Parathyroid adenoma (tissue), 2 donors: ENCODE measurements at regions not wholly inside any gene's neighbourhood (a gene's known extent, or its start where the extent isn't known, plus 50 kb on each side); places are given as distances from the start of the nearest gene placed in this dataset.

Experiments
- H2AFZ ChIP-seq: fragments of 300-600 bp; sonication (generic); one replicate; pipeline ENCODE4 v1.7.0; 2017; ENCODE audit warnings: antibody characterized with exemption, mild to moderate bottlenecking
- H3K27ac ChIP-seq: fragments of 300-600 bp; sonication (generic); one replicate; pipeline ENCODE4 v1.7.0; 2017
- H3K27me3 ChIP-seq: fragments of 300-600 bp; sonication (generic); one replicate; pipeline ENCODE4 v1.7.0; 2017; ENCODE audit warnings: low read length; ENCODE audit not compliant: control insufficient read depth, insufficient read depth
- H3K36me3 ChIP-seq: fragments of 300-600 bp; sonication (generic); one replicate; pipeline ENCODE4 v1.7.0; 2017; ENCODE audit warnings: low read length; ENCODE audit not compliant: control insufficient read depth, insufficient read depth
- H3K4me1 ChIP-seq: fragments of 300-600 bp; sonication (generic); one replicate; pipeline ENCODE4 v1.7.0; 2017; ENCODE audit warnings: control low read depth
- H3K4me2 ChIP-seq: fragments of 300-600 bp; sonication (generic); one replicate; pipeline ENCODE4 v1.7.0; 2017; ENCODE audit warnings: low read length
- H3K4me3 ChIP-seq: fragments of 300-600 bp; sonication (generic); one replicate; pipeline ENCODE4 v1.7.0; 2017; ENCODE audit warnings: low read depth, low read length
- H3K79me2 ChIP-seq: fragments of 300-600 bp; sonication (generic); one replicate; pipeline ENCODE4 v1.7.0; 2017; ENCODE audit warnings: control low read depth
- H3K9ac ChIP-seq: fragments of 300-600 bp; sonication (generic); one replicate; pipeline ENCODE4 v1.7.0; 2017; ENCODE audit warnings: mild to moderate bottlenecking
- H3K9me3 ChIP-seq: fragments of 300-600 bp; sonication (generic); one replicate; pipeline ENCODE4 v1.7.0; 2017; ENCODE audit warnings: low read length; ENCODE audit not compliant: control insufficient read depth
- CTCF ChIP-seq: fragments of 300-600 bp; sonication (generic); IDR thresholded peaks from one replicate; pipeline ENCODE4 v1.7.0; 2017; ENCODE audit warnings: antibody characterized with exemption, mild to moderate bottlenecking
- donor health status: primary hyperparathyroidism.

- no peak overlapping the region for H2AFZ ChIP-seq
- no peaks in the 10 kb centered on the region for H3K79me2 ChIP-seq
- no peak overlapping the region for H3K4me2 ChIP-seq
- no peak overlapping the region for H3K9ac ChIP-seq
- H3K27ac ChIP-seq: no peak overlapping the region
- no peaks in the 10 kb centered on the region for H3K9me3 ChIP-seq
- TF ChIP-seq CTCF: no peak
- no peaks in the 10 kb centered on the region for H3K27me3 ChIP-seq
- H3K36me3 ChIP-seq: no peaks in the 10 kb centered on the region
- no peaks in the 10 kb centered on the region for H3K4me1 ChIP-seq
- no peak overlapping the region for H3K4me3 ChIP-seq
Measured at GRCh38 chr10:3293581-3294431, 121.2 kb upstream of the PITRM1 start.

GRCh38 chr10:3292636-3293035 is 120.1 kb upstream of the PITRM1 start:
- TF ChIP-seq CTCF: no peak
- Histone ChIP-seq H3K4me2 (no peak overlapping the region), H3K9ac (no peak overlapping the region), H3K27ac (no peak overlapping the region), H2AFZ (no peak overlapping the region), H3K4me1 (no peaks in the 10 kb centered on the region), H3K36me3 (no peaks in the 10 kb centered on the region), H3K4me3 (no peak overlapping the region), H3K27me3 (no peaks in the 10 kb centered on the region), H3K79me2 (no peaks in the 10 kb centered on the region), H3K9me3 (no peaks in the 10 kb centered on the region)

GRCh38 chr10:3290550-3290949 is 118.0 kb upstream of the PITRM1 start:
- Histone ChIP-seq H3K27ac (no peak overlapping the region), H3K4me3 (no peak overlapping the region), H3K9ac (no peak overlapping the region), H3K4me2 (no peak overlapping the region), H3K79me2 (no peaks in the 10 kb centered on the region), H3K36me3 (no peaks in the 10 kb centered on the region), H3K4me1 (no peaks in the 10 kb centered on the region), H3K9me3 (no peaks in the 10 kb centered on the region), H2AFZ (no peak overlapping the region), H3K27me3 (no peaks in the 10 kb centered on the region)
- TF ChIP-seq CTCF: no peak

- H3K9me3 ChIP-seq: no peaks in the 10 kb centered on the region
- no peak for TF ChIP-seq CTCF
- no peak overlapping the region for H2AFZ ChIP-seq
- no peaks in the 10 kb centered on the region for H3K27me3 ChIP-seq
- H3K27ac ChIP-seq: no peak overlapping the region
- H3K36me3 ChIP-seq: no peaks in the 10 kb centered on the region
- no peak overlapping the region for H3K9ac ChIP-seq
- H3K79me2 ChIP-seq: no peaks in the 10 kb centered on the region
- no peak overlapping the region for H3K4me3 ChIP-seq
- H3K4me1 ChIP-seq: no peaks in the 10 kb centered on the region
- no peak overlapping the region for H3K4me2 ChIP-seq
Measured at GRCh38 chr10:3287572-3288445, 115.2 kb upstream of the PITRM1 start.
